GM23248 (cell line): ENCODE measurements at regions not wholly inside any gene's neighbourhood (a gene's known extent, or its start where the extent isn't known, plus 50 kb on each side); places are given as distances from the start of the nearest gene placed in this dataset.

Experiments used
- EZH2 ChIP-seq: fragments of 200-600 bp; sonication (generic); IDR thresholded peaks from 2 replicates; pipeline ENCODE4 v1.6.1; 2018; ENCODE audit warnings: antibody characterized with exemption, mild to moderate bottlenecking; ENCODE audit not compliant: insufficient read depth, poor library complexity, severe bottlenecking
- EZH2phosphoT487 ChIP-seq: fragments of 200-600 bp; sonication (generic); IDR thresholded peaks from 2 replicates; pipeline ENCODE4 v1.6.1; 2018; ENCODE audit warnings: antibody characterized with exemption, moderate library complexity, mild to moderate bottlenecking, low read depth; ENCODE audit not compliant: insufficient read depth

- no peak for TF ChIP-seq EZH2
- no peak for TF ChIP-seq EZH2phosphoT487
Measured at GRCh38 chr10:120996456-120997034, 145.4 kb downstream of the WDR11 start.
